ENCODE measurements at regions not wholly inside any gene's neighbourhood (a gene's known extent, or its start where the extent isn't known, plus 50 kb on each side); places are given as distances from the start of the nearest gene placed in this dataset.
"Not testable (repeated sequence)": the region's sequence is repeated elsewhere in the genome, so short reads cannot be mapped to it uniquely, and the experiment has no call there.

GRCh38 chr2:185255566-185255965, 483.0 kb upstream of the FSIP2 start:
- Mint-ChIP-seq H3K27me3 (ENCODE audit: insufficient read depth) (no peaks in the 10 kb centered on the region; the same call in 1 of the 2 replicates), H3K9me3 (peaks cover 25% of the 10 kb centered on the region), H3K4me1 (ENCODE audit: low read depth) (no peaks in the 10 kb centered on the region), H3K36me3 (ENCODE audit: low read depth) (no peaks in the 10 kb centered on the region), H3K4me3 (no peak overlapping the region), H3K27ac (no peak overlapping the region)
- no peak for TF ChIP-seq CTCF (IDR thresholded peaks at IDR 0.05)
- DNase-seq: no peak

- Mint-ChIP-seq H3K4me3 (no peak overlapping the region), H3K36me3 (ENCODE audit: low read depth) (no peaks in the 10 kb centered on the region), H3K27ac (no peak overlapping the region), H3K27me3 (ENCODE audit: insufficient read depth) (no peaks in the 10 kb centered on the region), H3K9me3 (peaks cover 42% of the 10 kb centered on the region), H3K4me1 (ENCODE audit: low read depth) (no peaks in the 10 kb centered on the region)
- TF ChIP-seq CTCF (IDR thresholded peaks at IDR 0.05): no peak
- no peak for DNase-seq
Observed at GRCh38 chr2:185265747-185266146, 472.9 kb upstream of the FSIP2 start.

DNA sequence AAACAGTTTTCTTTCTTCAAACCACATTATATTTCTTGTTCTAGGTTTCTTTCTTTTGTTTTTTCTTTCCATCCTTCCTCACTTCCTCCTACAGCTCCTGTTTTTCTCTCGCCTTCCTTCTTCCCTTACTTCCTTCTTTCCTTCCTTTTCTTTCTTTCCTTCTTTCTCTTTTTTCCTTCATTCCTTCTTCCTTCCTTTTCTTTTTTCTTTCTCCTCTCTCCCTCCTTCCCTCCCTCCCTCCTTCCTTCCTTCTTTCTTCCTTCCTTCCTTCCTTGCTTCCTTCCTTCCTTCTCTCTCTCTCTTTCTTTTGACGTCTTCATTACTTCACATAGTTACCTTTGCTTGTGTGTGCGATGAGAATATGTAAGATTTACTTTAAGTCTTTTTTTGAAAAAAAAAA, 470.0 kb upstream of the FSIP2 start:
- H3K27me3 Mint-ChIP-seq (ENCODE audit: insufficient read depth): no peaks in the 10 kb centered on the region

GRCh38 chr2:185274718-185275484, 463.7 kb upstream of the FSIP2 start:
- Mint-ChIP-seq H3K36me3 (ENCODE audit: low read depth) (no peaks in the 10 kb centered on the region), H3K27ac (no peak overlapping the region), H3K4me1 (ENCODE audit: low read depth) (no peaks in the 10 kb centered on the region), H3K27me3 (ENCODE audit: insufficient read depth) (no peaks in the 10 kb centered on the region), H3K4me3 (no peak overlapping the region), H3K9me3 (peaks cover 22% of the 10 kb centered on the region)
- no peak for TF ChIP-seq CTCF (IDR thresholded peaks at IDR 0.05)
- no peak for DNase-seq

More for the DNA sequence above, 470.0 kb upstream of the FSIP2 start:
- Mint-ChIP-seq H3K4me3 (no peak overlapping the region), H3K4me1 (ENCODE audit: low read depth) (no peaks in the 10 kb centered on the region), H3K9me3 (peaks cover 46% of the 10 kb centered on the region), H3K36me3 (ENCODE audit: low read depth) (no peaks in the 10 kb centered on the region), H3K27ac (no peak overlapping the region)
- DNase-seq: no peak
- no peak for TF ChIP-seq CTCF (IDR thresholded peaks at IDR 0.05)

DNA sequence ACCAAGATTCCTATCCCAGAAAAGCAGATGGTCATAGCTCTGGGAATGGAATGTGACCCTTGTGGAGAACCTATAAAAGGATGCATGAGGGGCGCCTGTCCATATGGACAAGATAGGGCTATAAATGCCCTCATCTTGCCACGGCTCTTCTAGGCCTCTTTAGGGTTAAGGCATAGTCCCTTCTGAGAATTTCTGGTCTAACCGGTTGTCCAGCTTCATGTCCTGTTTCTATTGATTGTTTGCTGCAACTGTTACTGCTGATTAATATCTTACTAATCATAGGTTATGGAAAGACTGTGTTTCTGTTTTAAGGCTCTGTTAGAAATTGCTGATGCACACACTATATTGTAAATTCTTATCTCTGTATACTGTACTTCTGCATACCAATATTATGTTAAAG, 462.6 kb upstream of the FSIP2 start:
- not testable (repeated sequence) for H3K4me1 Mint-ChIP-seq (ENCODE audit: low read depth); H3K4me3 Mint-ChIP-seq; DNase-seq; H3K36me3 Mint-ChIP-seq (ENCODE audit: low read depth); H3K27me3 Mint-ChIP-seq (ENCODE audit: insufficient read depth); H3K27ac Mint-ChIP-seq
- H3K9me3 Mint-ChIP-seq: peaks cover 22% of the 10 kb centered on the region

GRCh38 chr2:185278761-185279160, 459.8 kb upstream of the FSIP2 start:
- DNase-seq: no peak
- no peak overlapping the region for H3K4me3 Mint-ChIP-seq
- peaks cover 19% of the 10 kb centered on the region; the same call in 1 of the 2 replicates for H3K9me3 Mint-ChIP-seq
- no peak for TF ChIP-seq CTCF (IDR thresholded peaks at IDR 0.05)
- no peak overlapping the region for H3K27ac Mint-ChIP-seq
- no peaks in the 10 kb centered on the region for H3K36me3 Mint-ChIP-seq (ENCODE audit: low read depth)
- H3K4me1 Mint-ChIP-seq (ENCODE audit: low read depth): no peaks in the 10 kb centered on the region
- H3K27me3 Mint-ChIP-seq (ENCODE audit: insufficient read depth): no peaks in the 10 kb centered on the region

Measured in HFFc6 (cell line).